ENCODE measurements at regions not wholly inside any gene's neighbourhood (a gene's known extent, or its start where the extent isn't known, plus 50 kb on each side); places are given as distances from the start of the nearest gene placed in this dataset.
"Not testable (repeated sequence)": the region's sequence is repeated elsewhere in the genome, so short reads cannot be mapped to it uniquely, and the experiment has no call there.

- DNase-seq: no peak
Measured at GRCh38 chrX:1059576-1060561, 152.6 kb downstream of the CRLF2 start.

GRCh38 chrX:1053600-1053999 is 158.8 kb downstream of the CRLF2 start:
- not testable (repeated sequence) for DNase-seq

DNA sequence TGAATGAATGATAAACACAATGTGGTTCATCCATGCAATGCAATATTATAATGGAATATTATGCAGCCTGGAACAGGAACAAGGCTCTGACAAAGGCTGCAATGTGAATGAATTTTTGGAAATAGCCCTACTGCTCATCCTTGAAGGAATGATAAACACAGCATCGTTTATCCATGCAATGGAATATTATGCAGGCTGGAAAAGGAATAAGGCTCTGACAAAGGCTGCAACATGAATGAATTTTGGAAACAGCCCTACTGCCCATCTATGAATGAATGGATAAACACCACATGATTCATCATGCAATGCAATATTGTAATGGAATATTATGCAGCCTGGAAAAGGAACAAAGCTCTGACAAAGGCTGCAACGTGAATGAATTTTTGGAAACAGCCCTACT is 159.4 kb downstream of the CRLF2 start:
- no peak for DNase-seq

- no peak for DNase-seq
Measured at GRCh38 chrX:1052021-1052420, 160.4 kb downstream of the CRLF2 start.

- no peak for DNase-seq
Measured at GRCh38 chrX:1051421-1051820, 161.0 kb downstream of the CRLF2 start.

DNA sequence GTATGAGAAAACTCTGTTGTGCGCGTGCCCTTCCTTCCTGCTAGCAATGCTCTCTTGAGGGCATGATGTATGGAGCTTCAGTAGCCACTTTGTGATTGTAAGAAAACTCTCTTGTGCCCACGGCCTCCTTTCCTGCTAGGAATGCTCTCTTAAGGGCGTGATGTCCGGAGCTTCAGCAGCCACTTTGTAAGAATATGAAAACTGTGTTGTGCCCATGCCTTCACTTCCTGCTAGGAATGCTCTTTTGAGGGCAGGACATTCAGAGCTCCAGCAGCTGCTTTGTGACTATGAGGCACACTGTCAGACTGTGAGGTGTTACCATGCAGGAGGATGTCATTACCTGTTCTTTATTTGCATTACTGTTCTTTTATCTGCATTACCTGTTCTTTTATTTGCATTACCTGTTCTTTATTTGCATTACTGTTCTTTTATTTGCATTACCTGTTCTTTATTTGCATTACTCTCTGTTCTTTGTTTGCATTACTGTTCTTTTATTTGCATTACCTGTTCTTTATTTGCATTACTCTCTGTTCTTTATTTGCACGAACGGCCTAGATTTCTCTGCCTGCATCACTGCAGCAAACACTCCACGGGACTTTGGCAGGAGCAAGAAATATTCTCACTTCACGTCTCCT is 166.7 kb downstream of the CRLF2 start:
- DNase-seq: no peak

DNA sequence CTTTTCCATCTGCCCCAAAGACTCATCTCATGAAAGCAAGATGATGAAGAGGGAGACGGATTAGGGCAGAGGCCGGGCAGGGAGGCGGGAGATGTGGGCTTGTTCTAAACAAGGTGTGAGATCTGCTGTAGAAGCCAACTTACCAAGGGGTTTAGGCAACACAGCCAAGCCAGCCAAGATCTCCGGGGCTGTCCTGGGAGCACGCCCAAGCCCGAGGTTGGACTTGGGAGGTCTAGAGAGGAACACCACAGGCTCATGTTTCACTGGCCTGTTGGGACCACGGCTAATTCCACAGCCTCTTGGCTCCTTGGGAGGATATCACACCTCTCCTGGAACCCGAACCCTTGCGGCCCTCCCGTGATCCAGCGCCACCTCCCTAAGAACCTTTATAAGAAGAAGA is 171.4 kb downstream of the CRLF2 start:
- no peak for DNase-seq

GRCh38 chrX:1035931-1036330 is 176.5 kb downstream of the CRLF2 start:
- not testable (repeated sequence) for DNase-seq

DNA sequence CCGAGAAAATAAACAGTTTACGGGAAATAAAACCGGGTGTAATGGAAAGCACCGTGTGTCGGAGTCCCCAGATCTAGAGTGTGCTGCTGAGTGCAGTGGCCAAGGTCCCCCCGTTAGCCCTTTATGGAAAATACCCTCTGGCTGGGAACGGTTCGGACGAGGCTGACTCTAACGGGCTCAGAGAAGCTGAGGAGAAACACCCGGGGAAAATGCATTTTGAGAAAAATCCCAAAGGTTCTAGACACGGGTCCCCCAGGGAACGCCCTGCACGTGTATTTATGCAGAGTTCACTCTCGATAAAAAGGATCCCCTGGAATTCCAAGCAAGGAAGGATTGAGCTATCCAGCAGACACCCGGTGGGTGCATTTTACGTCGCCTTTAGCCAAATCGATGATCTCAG is 177.2 kb downstream of the CRLF2 start:
- no peak for DNase-seq

DNA sequence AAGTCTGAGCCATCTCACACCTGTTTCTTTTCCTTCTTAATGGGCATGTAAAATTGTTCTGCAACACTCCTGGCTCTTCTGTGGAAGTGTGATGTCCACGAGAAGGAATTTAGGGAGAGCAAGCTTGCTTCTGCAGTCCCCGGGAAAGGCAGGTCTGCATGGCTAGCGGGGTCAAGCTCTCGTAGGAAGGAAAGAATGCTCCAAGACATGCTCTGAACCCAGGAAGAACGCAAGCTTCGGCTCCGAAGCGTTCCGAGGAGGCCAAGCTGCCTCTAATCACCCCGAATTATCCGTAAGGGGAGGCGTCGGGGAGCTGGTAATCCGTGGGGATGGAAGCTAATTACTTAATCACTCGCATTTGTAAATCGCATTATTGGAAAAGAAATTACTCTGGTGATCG is 177.7 kb downstream of the CRLF2 start:
- no peak for DNase-seq

GRCh38 chrX:1031521-1032430 is 180.7 kb downstream of the CRLF2 start:
- DNase-seq: no peak

DNA sequence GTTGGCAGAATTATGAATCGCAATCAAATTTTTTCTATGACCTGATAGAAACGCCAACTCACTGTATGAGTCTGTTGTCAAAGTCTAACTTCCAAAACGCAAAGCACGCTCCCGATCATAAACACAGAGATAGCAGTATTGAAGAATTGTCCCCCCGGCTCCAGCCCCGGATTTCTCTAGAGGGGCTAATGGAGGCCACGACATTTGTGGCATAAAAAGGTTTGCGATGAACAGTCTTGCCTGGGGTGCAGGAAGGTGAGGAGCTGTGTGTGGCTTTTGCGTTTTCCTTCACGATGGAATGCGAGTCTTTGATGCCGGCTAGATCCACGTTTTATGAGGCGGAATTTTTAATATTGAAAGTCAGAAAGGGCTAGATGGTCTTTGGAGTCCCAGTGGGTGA is 183.0 kb downstream of the CRLF2 start:
- no peak for DNase-seq

GRCh38 chrX:1027680-1028079 is 184.8 kb downstream of the CRLF2 start:
- DNase-seq: no peak

DNA sequence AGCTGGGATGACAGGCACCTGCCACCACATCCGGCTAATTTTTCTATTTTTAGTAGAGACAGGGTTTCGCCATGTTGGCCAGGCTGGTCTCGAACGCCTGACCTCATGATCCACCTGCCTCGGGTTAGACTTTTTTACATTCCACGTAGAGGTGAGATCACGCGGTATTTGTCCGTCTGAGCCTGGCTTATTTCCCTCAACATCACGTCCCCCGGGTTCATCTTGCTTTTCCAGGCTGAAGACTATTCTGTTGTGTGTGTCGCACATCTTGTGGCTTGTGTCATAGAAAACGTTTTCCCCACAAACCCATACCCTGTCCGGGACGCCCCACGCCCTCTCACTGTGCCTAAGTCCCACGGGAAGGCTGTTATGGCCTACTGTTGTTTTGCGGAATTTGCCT is 185.3 kb downstream of the CRLF2 start:
- DNase-seq: no peak

GRCh38 chrX:1026263-1027015 is 186.0 kb downstream of the CRLF2 start:
- no peak for DNase-seq

GRCh38 chrX:1025413-1025812 is 187.0 kb downstream of the CRLF2 start:
- DNase-seq: no peak

DNA sequence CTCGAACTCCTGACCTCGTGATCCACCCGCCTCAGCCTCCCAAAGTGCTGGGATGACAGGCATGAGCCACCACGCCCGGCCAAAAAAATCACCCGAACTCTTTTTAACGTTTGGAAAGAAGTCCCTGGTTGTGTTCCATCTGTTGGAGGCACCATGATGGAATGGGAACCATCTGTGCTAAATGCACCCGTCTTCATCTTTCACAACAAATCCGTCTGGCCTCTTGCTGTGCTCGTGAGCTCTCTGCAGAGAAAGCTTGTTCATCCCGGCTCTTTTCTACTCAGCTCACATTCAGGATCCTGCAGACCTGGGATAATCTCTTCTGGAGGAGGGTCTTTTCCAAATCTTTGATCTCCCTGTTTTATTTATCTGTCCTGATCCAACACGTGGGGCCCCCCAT is 188.8 kb downstream of the CRLF2 start:
- no peak for DNase-seq

- DNase-seq: not testable (repeated sequence)
Measured at GRCh38 chrX:1021314-1021993, 191.0 kb downstream of the CRLF2 start.

DNA sequence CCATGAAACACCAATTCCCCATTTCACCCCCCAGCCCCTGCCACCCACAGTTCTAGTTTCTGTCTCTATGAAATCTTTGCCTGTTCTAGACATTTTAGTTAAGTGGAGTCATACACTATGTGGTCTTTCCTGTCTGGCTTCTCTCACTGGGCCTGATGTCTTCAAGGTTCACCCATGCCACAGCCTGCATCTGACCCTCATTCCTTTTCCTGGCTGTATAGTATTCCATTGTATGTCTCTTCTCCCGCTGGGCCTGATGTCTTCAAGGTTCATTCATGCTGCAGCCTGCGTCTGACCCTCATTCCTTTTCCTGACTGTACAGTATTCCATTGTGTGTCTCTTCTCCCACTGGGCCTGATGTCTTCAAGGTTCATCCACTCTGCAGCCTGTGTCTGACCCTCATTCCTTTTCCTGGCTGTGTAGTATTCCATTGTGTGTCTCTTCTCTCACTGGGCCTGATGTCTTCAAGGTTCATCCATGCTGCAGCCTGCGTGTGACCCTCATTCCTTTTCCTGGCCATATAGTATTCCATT is 191.7 kb downstream of the CRLF2 start:
- no peak for DNase-seq

- not testable (repeated sequence) for DNase-seq
Measured at GRCh38 chrX:1016926-1017325, 195.5 kb downstream of the CRLF2 start.

GRCh38 chrX:1016281-1016680 is 196.2 kb downstream of the CRLF2 start:
- DNase-seq: not testable (repeated sequence)

Measured in fibroblast of skin of back (primary cell).